ENCODE measurements at regions not wholly inside any gene's neighbourhood (a gene's known extent, or its start where the extent isn't known, plus 50 kb on each side); places are given as distances from the start of the nearest gene placed in this dataset.

DNA sequence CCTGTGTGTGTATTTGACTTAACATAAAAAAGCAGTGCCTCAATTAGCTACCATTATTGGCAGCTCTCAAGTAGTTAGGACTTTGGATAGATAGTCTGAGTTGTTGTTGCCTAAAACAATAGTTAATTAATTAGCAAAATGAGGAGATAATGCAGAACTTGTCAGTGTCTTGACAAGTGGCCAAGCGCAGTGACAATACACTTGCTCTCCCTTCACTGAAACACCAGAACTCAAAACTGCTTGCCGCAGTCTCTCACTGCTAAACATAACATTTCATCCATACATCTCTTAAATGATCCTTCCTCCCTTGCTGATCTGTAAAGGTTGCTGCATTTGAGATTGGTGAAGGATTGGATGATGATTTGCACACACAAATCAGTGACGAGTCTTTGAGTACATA is 61.7 kb downstream of the ARHGAP35 start:
- TF ChIP-seq, protein P1, sequence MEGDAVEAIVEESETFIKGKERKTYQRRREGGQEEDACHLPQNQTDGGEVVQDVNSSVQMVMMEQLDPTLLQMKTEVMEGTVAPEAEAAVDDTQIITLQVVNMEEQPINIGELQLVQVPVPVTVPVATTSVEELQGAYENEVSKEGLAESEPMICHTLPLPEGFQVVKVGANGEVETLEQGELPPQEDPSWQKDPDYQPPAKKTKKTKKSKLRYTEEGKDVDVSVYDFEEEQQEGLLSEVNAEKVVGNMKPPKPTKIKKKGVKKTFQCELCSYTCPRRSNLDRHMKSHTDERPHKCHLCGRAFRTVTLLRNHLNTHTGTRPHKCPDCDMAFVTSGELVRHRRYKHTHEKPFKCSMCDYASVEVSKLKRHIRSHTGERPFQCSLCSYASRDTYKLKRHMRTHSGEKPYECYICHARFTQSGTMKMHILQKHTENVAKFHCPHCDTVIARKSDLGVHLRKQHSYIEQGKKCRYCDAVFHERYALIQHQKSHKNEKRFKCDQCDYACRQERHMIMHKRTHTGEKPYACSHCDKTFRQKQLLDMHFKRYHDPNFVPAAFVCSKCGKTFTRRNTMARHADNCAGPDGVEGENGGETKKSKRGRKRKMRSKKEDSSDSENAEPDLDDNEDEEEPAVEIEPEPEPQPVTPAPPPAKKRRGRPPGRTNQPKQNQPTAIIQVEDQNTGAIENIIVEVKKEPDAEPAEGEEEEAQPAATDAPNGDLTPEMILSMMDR (IDR thresholded peaks at IDR 0.05) = no peak
- TF ChIP-seq EP300 (IDR thresholded peaks at IDR 0.05) (no peak), POLR2A (IDR thresholded peaks at IDR 0.05) (no peak), POLR2AphosphoS5 (IDR thresholded peaks at IDR 0.05) (no peak)
